Activated CD8-positive, alpha-beta memory T cell treated with anti-CD3 and anti-CD28 coated beads, Interleukin-2, amount 50 U/mL, for 1 hour (primary cell): ENCODE measurements at regions not wholly inside any gene's neighbourhood (a gene's known extent, or its start where the extent isn't known, plus 50 kb on each side); places are given as distances from the start of the nearest gene placed in this dataset.

Experiments used
- DNase-seq: peaks from one replicate; pipeline ENCODE4 v3.0.0-alpha.2; 2020; ENCODE audit errors: extremely low read depth

DNA sequence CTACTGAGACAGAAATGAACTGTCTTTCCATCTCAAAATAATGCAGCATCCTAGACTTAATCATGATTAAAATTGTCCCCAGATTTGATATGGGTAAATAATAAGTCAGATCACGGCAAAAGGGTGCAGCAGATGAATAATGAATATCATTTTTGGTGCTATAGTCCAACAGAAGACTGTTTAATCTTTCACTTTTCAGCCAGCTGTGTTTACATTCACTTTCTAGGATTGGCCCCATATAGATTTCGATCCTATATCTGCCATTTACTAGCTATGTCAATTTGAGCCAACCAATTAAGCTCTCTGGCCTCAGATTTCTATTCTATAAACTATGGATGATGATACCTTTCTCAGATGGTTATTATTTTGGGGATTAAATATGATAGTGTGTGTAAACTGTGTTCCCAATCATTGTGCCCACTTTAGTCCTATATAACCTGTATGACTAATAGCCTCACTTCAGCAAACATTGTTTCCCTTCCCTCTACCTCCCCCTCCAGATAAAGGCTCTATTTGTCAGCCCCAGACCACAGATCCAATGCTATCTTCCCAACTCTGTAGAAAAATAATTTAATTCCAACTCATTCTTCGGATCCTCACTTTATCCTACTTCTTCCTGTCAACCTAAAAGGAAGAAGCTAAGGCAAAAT lies 53.6 kb upstream of the NT5E start:
- no peak for DNase-seq

DNA sequence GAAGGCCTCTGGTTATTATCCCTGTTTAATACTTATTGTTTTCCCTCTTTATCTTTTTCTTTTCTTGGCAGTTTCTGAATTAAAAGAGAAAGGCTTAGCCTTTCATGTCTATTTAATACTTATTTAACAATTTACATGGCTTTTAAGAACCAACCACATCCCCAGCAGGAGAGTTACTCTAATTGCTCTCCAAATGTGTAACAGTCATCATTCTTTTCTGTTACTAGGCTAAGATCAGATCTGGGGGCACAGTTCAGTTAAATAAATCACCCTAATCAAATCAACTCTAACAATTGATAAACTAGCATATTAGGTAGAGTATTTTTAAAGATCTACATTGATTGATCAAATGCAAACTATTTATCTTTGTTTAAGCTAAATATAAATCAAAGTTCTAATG lies 54.1 kb upstream of the NT5E start:
- no peak for DNase-seq

DNA sequence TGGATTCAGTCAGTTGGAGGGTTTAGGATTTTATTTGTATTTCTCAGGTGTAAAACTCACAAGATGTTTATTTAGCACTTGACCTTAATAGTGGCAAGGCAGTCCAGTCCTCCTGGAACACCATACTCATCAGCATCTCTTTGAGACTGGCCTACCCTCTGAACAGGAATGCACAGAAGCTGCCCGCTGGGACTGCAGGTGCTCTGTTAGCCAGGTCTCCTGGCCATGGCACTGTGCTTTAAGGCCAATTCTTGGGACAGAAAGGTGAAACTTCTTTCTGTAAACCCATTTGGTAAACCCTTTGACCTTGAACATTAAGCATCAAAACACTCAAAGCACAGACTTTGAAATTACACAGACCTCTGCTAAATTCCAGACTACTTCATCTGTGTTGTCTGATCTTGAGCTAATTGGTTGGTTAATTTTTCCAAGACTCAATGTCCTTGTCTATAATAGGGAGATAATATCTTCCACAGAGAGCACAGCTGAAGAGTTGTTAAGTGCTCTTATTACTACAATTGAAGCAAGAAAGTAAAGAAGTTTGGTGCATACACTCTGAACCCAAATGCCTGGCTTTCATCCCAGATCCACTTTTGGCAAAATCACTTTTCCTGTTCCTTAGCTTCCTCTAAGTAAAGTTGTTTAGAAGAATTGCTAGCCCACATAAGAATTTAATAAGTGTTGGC lies 54.9 kb upstream of the NT5E start:
- no peak for DNase-seq

DNA sequence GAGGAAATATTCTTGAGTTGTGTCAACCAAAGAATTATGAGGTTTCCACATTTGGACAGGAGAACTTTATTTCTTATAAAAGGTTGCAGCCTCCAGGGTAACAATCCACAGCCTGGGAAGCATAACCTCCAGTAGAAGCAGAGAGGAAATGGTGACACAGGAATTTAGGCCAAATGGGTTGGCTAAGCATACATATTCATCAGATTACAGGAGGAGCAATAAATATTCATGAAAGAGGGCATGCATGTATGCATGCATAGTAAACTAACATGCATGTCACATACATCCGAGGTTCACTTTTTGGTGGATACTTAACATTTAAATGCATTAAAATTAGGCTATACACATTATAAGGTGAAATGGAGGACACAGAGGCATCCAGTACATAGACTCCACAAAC lies 55.7 kb upstream of the NT5E start:
- DNase-seq = no peak

DNA sequence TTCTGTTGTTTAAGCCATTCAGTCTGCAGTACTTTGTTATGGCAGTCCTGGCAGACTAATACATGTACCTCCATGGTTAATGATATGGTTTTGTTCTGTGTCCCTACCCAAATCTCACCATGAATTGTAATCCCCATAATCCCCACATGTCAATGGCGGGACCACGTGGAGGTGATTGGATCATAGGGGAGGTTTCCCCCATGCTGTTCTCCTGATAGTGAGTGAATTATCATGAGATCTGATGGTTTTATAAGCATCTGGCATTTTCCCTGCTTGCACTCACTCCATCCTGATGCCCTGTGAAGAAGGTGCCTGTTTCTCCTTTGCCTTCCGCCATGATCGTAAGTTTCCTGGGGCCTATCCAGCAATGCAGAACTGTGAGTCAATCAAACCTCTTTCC lies 57.5 kb upstream of the NT5E start:
- no peak for DNase-seq

DNA sequence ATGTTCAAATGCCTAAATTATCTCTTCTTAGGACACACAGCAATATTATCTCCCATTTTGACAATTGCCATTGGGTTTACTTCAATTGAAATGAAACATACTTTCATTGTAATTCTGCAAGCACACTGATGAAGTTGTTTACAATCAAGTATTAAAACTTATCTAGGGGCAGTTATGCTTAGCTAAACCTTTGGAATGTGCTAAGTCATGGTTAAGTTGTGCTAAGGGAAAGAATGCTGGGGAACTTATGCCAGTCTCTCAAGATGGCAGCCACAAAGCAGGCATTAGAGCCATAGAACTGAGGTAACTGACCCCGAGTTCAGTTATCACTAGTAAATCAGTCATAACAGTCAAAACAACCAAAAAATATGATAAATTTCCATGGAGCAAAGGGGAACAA lies 59.1 kb upstream of the NT5E start:
- DNase-seq = no peak

DNA sequence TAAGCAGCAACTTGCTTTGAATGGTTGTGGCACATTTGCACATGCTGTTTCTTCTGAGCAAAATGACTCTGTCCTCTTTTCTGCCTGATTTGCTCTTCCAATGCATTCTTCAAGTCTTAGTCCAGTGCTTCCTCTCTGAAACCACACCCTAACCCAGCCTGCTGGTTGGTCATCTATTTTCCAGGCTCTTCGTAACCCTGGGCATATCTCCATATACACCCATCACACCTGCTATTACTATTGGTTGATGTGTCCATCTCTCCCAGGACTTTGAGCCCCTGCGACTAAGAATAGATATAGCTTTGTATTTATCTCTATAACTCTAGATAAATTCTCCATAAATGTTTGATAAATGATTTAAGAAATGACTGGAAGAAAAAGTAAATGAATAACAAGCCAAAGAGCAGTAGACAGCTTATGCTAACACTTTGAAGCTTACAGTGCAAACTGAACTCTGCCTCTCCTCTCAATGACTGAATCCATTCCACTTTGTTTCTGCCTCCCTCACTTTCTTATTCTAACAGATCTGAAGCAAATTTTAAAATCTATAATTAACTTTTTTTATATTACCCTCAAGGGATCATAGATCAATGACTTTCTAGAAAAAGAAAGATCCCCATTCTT lies 59.7 kb upstream of the NT5E start:
- DNase-seq = no peak

DNA sequence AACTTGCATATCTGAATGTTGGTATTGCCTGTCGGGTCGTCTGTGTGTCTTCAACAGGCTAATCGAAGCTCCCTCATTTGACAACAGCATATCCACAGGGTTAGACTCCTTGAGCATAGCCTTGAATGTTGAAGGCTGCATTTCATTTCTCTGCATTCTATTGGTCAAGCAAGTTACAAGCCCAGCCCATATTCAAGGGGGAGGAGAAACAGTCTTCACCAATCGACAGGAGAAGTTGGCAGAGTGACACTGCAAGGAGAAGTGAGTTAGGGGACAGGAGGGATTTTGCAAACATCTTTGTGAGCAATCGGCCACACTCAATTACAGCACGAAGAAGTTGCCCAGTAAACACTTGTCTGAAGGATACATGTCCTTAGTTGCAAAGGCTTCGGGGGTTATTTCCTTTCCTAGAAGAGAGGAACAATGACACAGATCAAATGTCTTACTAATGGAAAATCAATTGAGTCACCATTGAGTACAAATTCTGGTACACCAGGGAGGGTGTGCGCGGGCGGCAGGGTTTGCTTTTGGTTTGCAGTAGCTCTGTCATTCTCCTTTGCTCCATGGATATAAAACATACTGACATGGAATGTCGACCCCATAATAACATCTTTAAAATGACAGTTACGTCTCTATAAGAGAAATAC lies 60.6 kb upstream of the NT5E start:
- DNase-seq = no peak

DNA sequence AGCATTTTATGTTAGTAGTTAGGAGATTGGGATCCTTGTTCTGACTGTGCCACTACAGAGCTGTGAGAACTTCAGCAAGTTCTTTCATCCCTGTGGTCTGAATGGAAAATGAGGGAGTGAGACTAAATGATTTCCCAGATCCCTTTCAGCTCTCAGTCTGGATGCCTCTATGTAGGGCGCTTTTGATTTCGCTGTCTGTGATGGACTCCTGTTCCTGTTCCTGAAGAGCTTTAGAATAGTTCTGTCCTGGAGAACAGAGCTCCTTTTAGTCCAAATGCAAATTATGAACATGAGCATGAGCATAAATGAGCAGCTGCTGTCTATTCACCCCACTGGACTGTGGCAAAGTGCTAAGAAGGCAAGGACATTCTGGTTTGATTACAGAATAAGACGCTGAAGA lies 61.4 kb upstream of the NT5E start:
- no peak for DNase-seq

DNA sequence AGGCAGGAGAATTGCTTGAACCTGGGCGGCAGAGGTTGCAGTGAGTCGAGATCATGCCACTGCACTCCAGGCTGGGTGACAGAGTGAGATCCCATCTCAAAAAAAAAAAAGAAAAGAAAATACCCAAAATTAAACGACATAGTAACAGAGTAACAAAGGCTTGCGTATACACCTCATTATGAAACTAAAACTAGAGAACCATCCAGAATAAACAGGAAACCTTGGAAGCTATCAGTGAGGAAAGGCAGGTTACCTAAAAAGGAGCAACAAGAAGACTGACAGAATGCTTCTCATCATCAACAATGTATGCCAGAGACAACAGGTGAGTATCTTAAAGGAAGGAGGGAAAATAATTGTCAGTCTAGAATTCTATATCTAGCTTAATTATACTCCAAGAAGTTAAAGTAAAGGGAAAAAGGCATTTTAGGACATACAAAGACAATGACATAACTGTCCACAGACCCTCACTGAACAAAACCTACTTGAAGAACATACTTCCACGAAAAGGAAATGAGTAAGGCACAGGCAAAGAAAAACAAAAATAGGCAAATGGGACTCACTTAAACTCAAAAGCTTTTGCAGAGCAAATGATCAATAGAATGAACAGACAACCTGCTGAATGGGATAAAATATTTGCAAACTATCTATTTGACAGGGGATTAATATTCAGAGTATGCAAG lies 64.1 kb upstream of the NT5E start:
- no peak for DNase-seq

DNA sequence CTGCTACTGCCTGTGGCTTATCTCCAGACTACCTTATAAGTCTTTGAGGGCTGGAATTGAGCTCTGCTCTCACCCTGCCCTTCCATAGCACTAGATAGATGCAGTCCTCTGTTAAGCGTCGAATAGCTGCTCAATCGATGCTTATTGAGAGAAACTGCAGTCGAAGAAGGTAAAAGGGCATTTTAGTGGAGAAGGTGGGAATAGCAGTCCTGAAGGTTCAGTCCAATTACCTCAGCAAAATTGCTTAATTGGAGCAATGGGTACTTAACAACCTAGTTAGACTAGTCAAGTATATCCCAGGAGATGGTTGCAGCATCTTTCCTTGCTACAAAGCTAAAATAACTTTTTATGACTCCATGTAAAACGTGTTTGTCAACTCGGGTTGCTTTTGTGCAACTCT lies 66.8 kb upstream of the NT5E start:
- no peak for DNase-seq

DNA sequence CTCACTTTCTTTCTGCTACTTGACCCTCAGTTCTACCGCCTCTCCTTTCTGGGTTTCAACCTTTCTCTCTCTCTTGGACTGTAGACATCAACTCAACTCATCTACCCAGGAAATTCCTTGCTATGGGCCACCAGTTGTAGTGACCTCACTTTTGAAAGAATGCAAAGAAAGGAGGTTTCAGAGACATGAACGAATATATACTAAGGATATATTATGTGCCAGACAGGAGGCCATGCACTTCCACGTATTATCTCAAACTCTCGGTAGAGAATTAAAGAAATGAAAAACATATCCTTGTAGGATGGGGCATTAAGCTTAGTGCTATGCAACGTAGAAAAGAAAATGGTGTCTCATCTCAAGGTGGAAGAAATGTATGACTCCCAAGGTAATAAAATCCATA lies 67.3 kb upstream of the NT5E start:
- no peak for DNase-seq

DNA sequence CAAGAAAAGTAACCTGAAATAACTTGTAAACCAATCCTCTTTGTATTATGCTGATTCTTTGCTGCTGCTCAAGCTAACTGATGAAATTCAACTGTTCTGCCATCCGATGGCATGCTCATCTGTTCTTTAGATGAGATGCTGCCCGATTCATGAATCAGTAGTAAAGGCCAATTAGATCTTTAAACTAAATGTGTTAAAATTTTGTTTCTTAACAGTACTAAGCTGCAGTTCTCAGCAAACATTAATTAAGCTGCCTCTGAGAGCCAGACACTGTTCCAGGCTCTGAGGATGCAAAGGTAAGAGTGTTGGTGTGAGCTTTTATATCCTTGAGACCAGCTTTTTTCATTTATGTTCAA lies 77.0 kb upstream of the NT5E start:
- no peak for DNase-seq

DNA sequence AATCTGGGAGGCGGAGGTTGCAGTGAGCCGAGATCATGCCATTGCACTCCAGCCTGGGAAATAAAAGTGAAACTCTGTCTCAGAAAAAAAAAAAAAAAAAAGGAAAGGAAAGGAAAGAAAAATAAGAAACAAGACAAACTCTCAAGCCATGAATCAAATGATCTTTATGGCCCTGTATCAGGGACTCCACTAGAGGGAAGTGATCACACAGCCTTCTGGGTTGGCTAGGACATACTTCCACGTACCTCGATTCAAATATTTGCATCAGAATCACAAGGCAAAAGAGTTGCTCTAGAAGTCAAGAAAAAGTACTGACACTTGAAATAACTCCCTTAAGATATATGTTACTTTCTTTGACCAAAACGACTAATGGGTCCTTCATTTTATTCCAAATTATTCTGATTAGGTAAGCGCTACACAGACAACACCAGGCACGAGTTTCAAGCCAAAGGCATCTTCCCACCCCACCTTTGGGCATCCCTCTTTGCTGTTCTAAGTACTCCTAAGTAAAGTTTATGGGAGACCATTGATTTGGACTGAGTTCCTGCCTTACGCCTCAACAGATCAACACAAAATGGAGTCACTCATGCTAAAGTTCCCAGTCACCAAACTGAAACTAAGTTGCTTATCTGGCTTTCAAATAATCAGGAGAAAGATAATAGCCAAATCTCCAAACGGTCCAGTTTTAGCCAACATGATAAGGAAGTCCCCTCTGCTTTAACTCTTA lies 77.5 kb upstream of the NT5E start:
- DNase-seq = no peak

DNA sequence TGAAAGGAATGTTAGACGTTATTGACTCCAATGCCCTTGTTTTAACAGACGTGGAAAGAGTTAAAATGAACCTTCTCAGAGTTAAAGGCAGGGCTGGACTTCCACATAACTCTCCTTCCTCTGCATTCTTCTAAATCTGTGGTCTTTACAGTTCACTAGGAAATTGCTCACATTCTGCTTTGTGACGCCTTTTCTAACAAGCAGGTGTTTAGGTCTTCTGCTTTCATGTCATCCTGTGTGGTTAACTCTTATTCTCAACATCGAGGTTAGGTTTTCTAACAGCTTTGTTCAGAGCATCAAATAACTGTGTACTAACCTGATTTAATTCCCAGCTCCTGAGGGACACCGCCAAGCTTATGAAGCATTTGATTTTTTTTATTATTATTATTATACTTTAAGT lies 81.3 kb upstream of the NT5E start:
- DNase-seq = no peak

DNA sequence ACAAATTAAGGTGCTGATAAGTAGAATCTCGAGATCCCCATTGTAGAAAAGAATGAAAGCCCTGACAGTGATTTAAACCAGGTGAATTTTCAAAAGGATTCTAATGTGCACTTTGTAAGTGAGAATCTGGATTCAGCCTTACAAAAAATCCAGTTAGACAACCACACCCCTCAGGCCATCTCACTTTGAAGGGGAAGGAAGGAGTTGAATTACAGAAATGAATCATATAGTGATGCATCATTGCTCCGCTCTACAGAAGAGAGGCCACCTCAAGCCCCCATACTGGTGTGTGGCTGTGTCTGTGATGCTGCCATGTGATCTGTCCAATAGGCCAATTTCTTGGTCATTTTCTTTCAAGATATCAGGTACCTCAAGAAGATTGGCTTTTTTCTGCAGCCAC lies 85.5 kb upstream of the NT5E start:
- no peak for DNase-seq

DNA sequence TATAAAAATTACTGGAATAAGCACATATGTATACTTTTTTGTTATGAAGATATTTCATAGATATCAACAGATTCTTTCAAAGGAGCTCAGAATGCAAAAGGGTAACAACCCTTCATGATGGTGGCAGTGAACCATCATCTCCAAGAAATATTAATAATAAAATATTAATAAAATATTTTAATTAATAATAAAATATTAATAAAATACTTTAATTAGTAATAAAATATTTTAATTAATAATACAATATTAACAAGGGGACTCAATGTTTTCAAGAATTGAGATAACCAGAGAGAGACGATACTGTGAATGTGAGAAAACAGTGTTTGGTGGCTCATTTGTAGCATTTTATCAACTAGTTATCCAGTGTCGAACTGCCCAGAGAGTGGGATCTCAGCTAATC lies 86.0 kb upstream of the NT5E start:
- DNase-seq = no peak

DNA sequence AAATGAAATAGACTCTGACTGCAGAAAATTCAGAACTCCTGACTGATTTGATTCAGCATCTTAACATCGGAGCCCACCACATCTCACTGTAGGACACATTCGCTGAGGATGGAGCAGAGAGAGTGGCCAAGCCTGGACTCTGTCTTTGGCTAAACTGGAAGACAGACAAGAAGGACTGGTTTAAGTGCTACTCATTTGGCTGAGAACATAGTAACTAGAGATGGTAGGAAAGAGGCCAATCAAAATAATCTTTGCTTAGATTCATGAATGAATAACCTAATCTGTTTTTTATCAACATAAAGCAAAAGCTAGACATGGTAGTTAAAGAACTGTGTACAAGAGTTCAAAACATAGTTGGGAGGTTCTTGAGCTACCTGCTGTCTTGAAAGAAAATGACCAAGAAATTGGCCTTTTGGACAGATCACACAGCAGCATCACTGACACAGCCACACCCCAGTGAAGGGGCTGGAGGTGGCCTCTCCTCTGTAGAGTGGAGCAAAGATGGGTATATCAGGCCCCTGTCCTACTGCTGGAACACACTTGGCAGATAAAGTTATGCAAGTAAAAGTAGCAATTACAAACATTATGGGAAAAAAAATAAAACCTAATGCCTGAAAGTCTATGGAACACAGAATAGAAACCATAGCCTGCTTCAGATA lies 87.1 kb upstream of the NT5E start:
- DNase-seq = no peak

DNA sequence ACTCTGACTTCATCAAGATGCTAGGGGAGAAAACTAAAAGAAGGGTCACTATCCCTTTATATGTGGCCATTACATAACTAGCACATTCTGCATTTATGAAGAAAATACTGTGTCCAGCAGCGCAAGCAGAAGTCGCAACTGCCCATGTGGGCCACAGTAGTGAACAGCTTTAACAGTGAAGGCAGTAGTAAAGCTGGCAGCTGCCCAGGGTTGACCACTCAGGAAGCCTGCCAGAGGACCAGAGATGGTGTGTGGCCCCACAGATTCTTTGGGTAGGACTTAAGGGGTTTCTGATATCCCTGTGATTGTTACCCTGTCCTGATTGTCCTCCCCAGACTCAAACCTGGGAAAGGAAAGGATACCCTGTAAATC lies 88.3 kb upstream of the NT5E start:
- DNase-seq = no peak

DNA sequence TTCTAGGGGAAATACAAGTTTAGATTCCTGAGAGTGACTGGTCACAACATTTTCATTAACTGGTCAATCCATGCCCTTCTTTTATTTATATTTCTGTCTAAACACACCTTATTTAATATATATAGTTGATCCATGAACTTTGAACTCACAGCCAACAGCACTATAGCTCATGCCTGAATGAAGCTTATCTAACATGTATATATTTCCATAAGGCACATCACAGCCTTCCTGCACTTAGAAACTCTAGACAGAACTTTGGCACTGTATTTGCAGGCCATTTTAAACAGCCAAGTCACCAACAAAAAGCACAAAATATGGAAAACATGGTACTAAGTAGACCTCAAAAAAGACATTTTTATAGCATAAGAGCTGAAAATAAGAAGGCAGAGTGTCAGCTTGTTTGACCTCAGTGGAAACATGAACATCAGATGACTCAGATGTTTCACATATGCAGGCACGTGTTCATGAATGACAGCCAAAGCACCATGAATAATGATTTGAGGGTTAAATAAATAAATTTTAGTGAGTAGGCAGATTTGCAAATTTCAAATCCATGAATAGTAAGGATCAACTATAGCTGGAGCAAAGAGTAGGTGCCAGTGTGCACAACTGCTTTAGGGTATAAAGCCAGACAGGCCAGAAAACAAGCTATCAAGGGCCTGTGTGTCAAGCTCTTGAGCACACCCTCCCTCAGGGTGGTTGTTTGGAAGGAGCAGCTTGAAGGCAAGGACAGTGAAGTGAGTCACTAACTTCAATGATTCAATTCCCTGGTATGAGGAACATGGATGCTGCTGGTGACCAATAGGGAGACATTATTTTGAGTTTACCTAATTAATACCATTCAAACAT lies 88.9 kb upstream of the NT5E start:
- DNase-seq = no peak

DNA sequence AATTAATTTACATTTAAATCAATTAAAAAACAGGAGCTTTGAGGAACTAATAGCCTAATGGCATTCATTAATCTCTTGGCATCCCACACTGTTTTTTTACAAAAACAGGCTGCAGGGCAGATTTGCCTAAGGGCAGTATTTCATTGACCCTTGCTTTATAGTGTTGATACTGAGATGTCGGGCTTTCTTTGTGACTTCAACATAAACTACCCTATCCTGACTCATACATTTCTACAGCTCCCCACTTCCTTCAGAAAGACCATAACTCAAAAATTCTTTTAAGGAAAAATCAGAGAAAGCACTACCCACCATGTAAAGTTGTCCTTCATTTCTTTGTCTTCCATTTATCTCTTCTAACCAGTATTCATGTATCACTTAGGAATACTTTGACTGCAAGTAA lies 92.2 kb upstream of the NT5E start:
- no peak for DNase-seq
